Kidney (tissue), 13 donors: ENCODE measurements at regions not wholly inside any gene's neighbourhood (a gene's known extent, or its start where the extent isn't known, plus 50 kb on each side); places are given as distances from the start of the nearest gene placed in this dataset.
"Not testable (repeated sequence)": the region's sequence is repeated elsewhere in the genome, so short reads cannot be mapped to it uniquely, and the experiment has no call there.

Source experiments
- DNase-seq, 5 donors: peaks; one replicate each; pipeline ENCODE4 v3.0.0-alpha.2; 2013 to 2020
- FAIRE-seq: peaks from 2 replicates; lab custom pipeline; 2012; peaks lifted over from hg19 to GRCh38; lab: Jason Lieb, UNC
- H3K27ac ChIP-seq, 2 donors: one replicate each; pipeline ENCODE4 v1.7.0; 2013; ENCODE audit warnings: low read depth in 2 of 2, low read length in 2 of 2, inconsistent platforms in 1 of 2
- H3K27me3 ChIP-seq: one replicate; pipeline ENCODE4 v1.7.1; 2013; ENCODE audit warnings: low read length, inconsistent platforms; ENCODE audit not compliant: control insufficient read depth, insufficient read depth
- H3K36me3 ChIP-seq, 3 donors: one replicate each; pipeline versions ENCODE4 v1.7.0 to v1.7.1; 2013; ENCODE audit warnings: low read length in 3 of 3, control low read depth in 1 of 3, inconsistent platforms in 1 of 3; ENCODE audit not compliant: insufficient read depth in 3 of 3, control insufficient read depth in 2 of 3
- H3K4me1 ChIP-seq, 3 donors: one replicate each; pipeline versions ENCODE4 v1.7.0 to v1.7.1; 2013; ENCODE audit warnings: low read length in 3 of 3, inconsistent platforms in 1 of 3, low read depth in 1 of 3; ENCODE audit not compliant: control insufficient read depth in 2 of 3, insufficient read depth in 2 of 3
- H3K4me3 ChIP-seq, 3 donors: one replicate each; pipeline versions ENCODE4 v1.7.0 to v1.8.1; 2013; ENCODE audit warnings: low read length in 3 of 3, control low read depth in 1 of 3, inconsistent platforms in 1 of 3
- H3K9ac ChIP-seq, 3 donors: one replicate each; pipeline versions ENCODE4 v1.7.0 to v1.7.1; 2013; ENCODE audit warnings: low read length in 3 of 3, control low read depth in 1 of 3, inconsistent platforms in 1 of 3
- H3K9me3 ChIP-seq, 3 donors: one replicate each; pipeline versions ENCODE4 v1.7.0 to v1.7.1; 2013; ENCODE audit warnings: low read length in 3 of 3, control low read depth in 1 of 3, inconsistent platforms in 1 of 3; ENCODE audit not compliant: control insufficient read depth in 2 of 3, insufficient read depth in 1 of 3
- intact Hi-C: fragments of 100-400 bp; cut with DNase I; formaldehyde crosslinking; loops from one replicate; pipeline ENCODE4 v1.11.1; 2022
- TF ChIP-seq, protein P1 (sequence below): IDR thresholded peaks from 3 replicates; pipeline ENCODE4 v1.5.1; 2012; ENCODE audit warnings: mild to moderate bottlenecking, moderate library complexity, borderline replicate concordance; ENCODE audit not compliant: insufficient read depth; ENCODE audit errors: extremely low read depth
- donor health status: control.
- donor health status: control.
- donor health status: control.
- donor health status: control.
- donor health status: control.
- donor health status: DM: yes; HTN: yes; CAD: no.
- donor health status: Normal renal cell carcinoma (clear cell type).

DNA sequence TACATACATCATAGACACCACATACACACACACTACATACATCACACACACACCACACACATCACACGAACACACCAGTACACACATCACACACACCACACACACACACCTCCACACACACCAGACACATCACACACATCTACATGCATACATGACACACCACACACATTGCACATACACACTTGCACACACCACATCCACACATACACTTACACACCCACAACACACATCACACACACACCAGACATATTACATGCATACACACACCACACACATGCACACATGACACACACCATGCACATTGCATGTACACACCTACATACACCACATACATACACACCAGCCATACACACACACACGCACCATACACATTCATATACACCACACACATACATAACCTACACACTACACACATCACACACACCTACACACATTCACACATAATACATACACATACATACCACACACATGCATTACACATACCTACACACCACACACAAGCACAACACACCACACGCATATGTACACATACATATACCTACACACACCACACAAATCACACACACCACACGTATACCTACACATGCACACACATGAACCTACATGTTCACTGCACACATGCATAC is 156.5 kb downstream of the NDUFA10 start:
- intact Hi-C loops, result no loop called here
- H3K27me3 ChIP-seq, result peaks cover 2% of the 10 kb centered on the region
- FAIRE-seq (no peak), DNase-seq (no peak)
- H3K4me1 ChIP-seq, result no peaks in the 10 kb centered on the region
- peaks cover 0 to 12% (median 0%) of the 10 kb centered on the region in 3 donors for H3K9me3 ChIP-seq
- H3K9ac ChIP-seq, result no peak overlapping the region
- no peak overlapping the region for H3K27ac ChIP-seq
- TF ChIP-seq, protein P1, sequence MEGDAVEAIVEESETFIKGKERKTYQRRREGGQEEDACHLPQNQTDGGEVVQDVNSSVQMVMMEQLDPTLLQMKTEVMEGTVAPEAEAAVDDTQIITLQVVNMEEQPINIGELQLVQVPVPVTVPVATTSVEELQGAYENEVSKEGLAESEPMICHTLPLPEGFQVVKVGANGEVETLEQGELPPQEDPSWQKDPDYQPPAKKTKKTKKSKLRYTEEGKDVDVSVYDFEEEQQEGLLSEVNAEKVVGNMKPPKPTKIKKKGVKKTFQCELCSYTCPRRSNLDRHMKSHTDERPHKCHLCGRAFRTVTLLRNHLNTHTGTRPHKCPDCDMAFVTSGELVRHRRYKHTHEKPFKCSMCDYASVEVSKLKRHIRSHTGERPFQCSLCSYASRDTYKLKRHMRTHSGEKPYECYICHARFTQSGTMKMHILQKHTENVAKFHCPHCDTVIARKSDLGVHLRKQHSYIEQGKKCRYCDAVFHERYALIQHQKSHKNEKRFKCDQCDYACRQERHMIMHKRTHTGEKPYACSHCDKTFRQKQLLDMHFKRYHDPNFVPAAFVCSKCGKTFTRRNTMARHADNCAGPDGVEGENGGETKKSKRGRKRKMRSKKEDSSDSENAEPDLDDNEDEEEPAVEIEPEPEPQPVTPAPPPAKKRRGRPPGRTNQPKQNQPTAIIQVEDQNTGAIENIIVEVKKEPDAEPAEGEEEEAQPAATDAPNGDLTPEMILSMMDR, result no peak
- peak overlapping the region in 1 of 3 donors; percentile 14 for H3K4me3 ChIP-seq
- H3K36me3 ChIP-seq, result peaks cover 0 to 8% (median 0%) of the 10 kb centered on the region in 3 donors

DNA sequence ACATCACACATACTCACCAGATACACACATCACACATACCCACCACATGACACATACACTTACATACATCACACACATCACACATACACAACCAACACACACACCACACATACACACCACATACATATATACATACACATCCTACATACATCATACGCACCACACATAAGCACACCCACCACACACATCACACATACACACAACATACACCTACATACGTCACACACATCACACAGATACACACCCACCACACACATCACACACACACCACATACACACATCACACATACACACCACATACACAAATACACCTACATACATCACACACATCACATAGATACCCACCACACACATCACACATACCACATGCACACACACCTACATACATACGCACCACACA is 158.4 kb downstream of the NDUFA10 start:
- peaks cover 2% of the 10 kb centered on the region for H3K27me3 ChIP-seq
- no peak overlapping the region for H3K9ac ChIP-seq
- peaks cover 0 to 12% (median 0%) of the 10 kb centered on the region in 3 donors for H3K9me3 ChIP-seq
- FAIRE-seq (no peak), DNase-seq (no peak)
- no peaks in the 10 kb centered on the region for H3K4me1 ChIP-seq
- no peak overlapping the region for H3K4me3 ChIP-seq
- H3K36me3 ChIP-seq, result peaks cover 0 to 8% (median 0%) of the 10 kb centered on the region in 3 donors
- intact Hi-C loops, result no loop called here
- TF ChIP-seq, protein P1, result no peak
- H3K27ac ChIP-seq, result no peak overlapping the region

- H3K27ac ChIP-seq, result no peak overlapping the region
- H3K27me3 ChIP-seq, result peaks cover 2% of the 10 kb centered on the region
- H3K9me3 ChIP-seq, result peaks cover 0 to 12% (median 0%) of the 10 kb centered on the region in 3 donors
- no peak for FAIRE-seq
- no peaks in the 10 kb centered on the region for H3K4me1 ChIP-seq
- H3K4me3 ChIP-seq, result peak overlapping the region in 1 of 3 donors; percentile 27
- peak overlapping the region in 1 of 3 donors; percentile 12 for H3K9ac ChIP-seq
- no peak for DNase-seq
- peaks cover 0 to 8% (median 0%) of the 10 kb centered on the region in 3 donors for H3K36me3 ChIP-seq
- intact Hi-C loops, result no loop called here
- TF ChIP-seq, protein P1, result no peak
Measured at GRCh38 chr2:239866350-239866749, 158.8 kb downstream of the NDUFA10 start.

DNA sequence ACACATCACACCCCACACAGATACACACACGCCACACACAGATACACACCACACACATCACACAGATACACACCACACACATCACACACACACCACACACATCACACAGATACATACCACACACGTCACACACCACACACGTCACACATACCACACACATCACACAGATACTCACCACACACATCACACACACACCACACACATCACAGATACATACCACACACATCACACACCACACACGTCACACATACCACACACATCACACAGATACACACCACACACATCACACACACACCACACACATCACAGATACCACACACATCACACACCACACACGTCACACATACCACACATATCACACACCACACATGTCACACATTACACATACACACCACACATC is 159.3 kb downstream of the NDUFA10 start:
- intact Hi-C loops, H3K36me3 ChIP-seq, H3K27ac ChIP-seq, H3K4me1 ChIP-seq, H3K27me3 ChIP-seq, FAIRE-seq, DNase-seq: not testable (repeated sequence)
- Histone ChIP-seq H3K4me3 (peak overlapping the region in 1 of 3 donors; percentile 27), H3K9me3 (peaks cover 0 to 12% (median 0%) of the 10 kb centered on the region in 3 donors), H3K9ac (peak overlapping the region in 1 of 3 donors; percentile 12)
